CD4-positive, alpha-beta T cell (primary cell): ENCODE measurements at regions not wholly inside any gene's neighbourhood (a gene's known extent, or its start where the extent isn't known, plus 50 kb on each side); places are given as distances from the start of the nearest gene placed in this dataset.

Experiments
- ATAC-seq: fragments of 200-7000 bp; cut with Tn5 transposase; one replicate; pipeline ENCODE4 v1.10.0; 2022; ENCODE audit warnings: mild to moderate bottlenecking; ENCODE audit not compliant: poor library complexity
- CTCF ChIA-PET: fragments of 350-600 bp; sonication (Branson Sonifier 250); formaldehyde crosslinking; loops from one replicate; lab custom pipeline; 2021; ENCODE audit warnings: antibody characterized with exemption, inconsistent platforms; lab: Charles Lee
- POLR2A ChIA-PET: fragments of 350-600 bp; sonication (Branson Sonifier 250); formaldehyde crosslinking; loops from one replicate; lab custom pipeline; 2021; ENCODE audit warnings: antibody characterized with exemption, inconsistent platforms; lab: Charles Lee
- DNase-seq, 14 experiments: peaks; one replicate each; pipeline ENCODE4 v3.0.0-alpha.2; 2013 to 2020; ENCODE audit warnings: mixed read lengths in 2 of 14
- H3K27ac ChIP-seq, 2 donors: one replicate each; pipeline versions ENCODE4 v1.5.1 to v1.7.0; 2013; ENCODE audit warnings: low read length in 2 of 2, low read depth in 1 of 2, mild to moderate bottlenecking in 1 of 2
- H3K27me3 ChIP-seq, 2 experiments: 1 replicate in 1 of 2; 2 replicates in 1 of 2; pipeline versions ENCODE4 v1.6.1 to v1.7.0; 2013; ENCODE audit warnings: low read length in 2 of 2, control low read depth in 1 of 2, mild to moderate bottlenecking in 1 of 2, moderate library complexity in 1 of 2; ENCODE audit not compliant: insufficient read depth in 2 of 2, control insufficient read depth in 1 of 2
- H3K36me3 ChIP-seq: one replicate; pipeline ENCODE4 v1.6.1; 2013; ENCODE audit warnings: low read length, control low read depth; ENCODE audit not compliant: insufficient read depth
- H3K4me1 ChIP-seq: one replicate; pipeline ENCODE4 v1.6.1; 2013; ENCODE audit warnings: low read length, control low read depth; ENCODE audit not compliant: insufficient read depth
- H3K4me3 ChIP-seq: one replicate; pipeline ENCODE4 v1.5.1; 2013; ENCODE audit warnings: mild to moderate bottlenecking, low read length, moderate library complexity
- H3K9me3 ChIP-seq, 2 experiments: 1 replicate in 1 of 2; 2 replicates in 1 of 2; pipeline versions ENCODE4 v1.6.1 to v1.7.0; 2013; ENCODE audit warnings: low read length in 2 of 2, mild to moderate bottlenecking in 2 of 2, control low read depth in 1 of 2, moderate library complexity in 1 of 2; ENCODE audit not compliant: control insufficient read depth in 1 of 2, insufficient read depth in 1 of 2
- H3K27ac Mint-ChIP-seq: one replicate; pipeline ENCODE4 v1.8.0; 2020; ENCODE audit warnings: mixed read lengths
- H3K27me3 Mint-ChIP-seq: one replicate; pipeline ENCODE4 v1.8.0; 2021; ENCODE audit warnings: mixed read lengths
- H3K36me3 Mint-ChIP-seq: one replicate; pipeline ENCODE4 v1.8.0; 2021; ENCODE audit warnings: low read depth, mixed read lengths
- H3K4me1 Mint-ChIP-seq: one replicate; pipeline ENCODE4 v1.8.0; 2021; ENCODE audit warnings: low read depth, mixed read lengths
- H3K4me3 Mint-ChIP-seq: one replicate; pipeline ENCODE4 v1.8.0; 2020; ENCODE audit warnings: mild to moderate bottlenecking, mixed read lengths
- H3K9me3 Mint-ChIP-seq: one replicate; pipeline ENCODE4 v1.8.0; 2020; ENCODE audit warnings: mixed read lengths
- intact Hi-C, 2 experiments: fragments of 100-400 bp; cut with DNase I in 1 of 2; cut with micrococcal nuclease in 1 of 2; formaldehyde crosslinking; loops; one replicate each; pipeline versions ENCODE4 v1.15.1 to v1.9.0; 2023 to 2025; cut with DNase I, micrococcal nuclease
- TF ChIP-seq, protein P1 (sequence below): fragments of 200-600 bp; IDR thresholded peaks from one replicate; pipeline ENCODE4 v1.8.0; 2022; ENCODE audit warnings: antibody characterized with exemption, mild to moderate bottlenecking

DNA sequence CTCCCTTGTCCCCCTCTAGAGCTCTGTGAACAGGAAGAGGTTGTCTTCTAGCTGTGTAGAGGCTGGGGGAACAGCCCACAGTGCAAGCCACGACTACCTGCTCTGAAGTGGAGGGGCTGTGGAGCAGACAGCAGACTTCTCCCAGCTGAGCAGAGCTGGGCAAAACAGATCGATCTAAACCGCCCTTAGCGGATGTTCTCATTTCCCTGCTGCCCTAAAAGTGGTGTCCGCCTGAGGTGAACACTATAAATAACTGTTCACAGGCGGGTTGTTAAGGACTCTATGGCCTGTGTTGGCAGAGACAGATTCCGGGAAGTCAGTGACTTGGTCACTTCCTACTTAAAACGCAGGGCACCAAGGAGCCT is 203.2 kb downstream of the RHOU start:
- no peaks in the 10 kb centered on the region for H3K27me3 ChIP-seq
- intact Hi-C loops = no loop called here
- POLR2A ChIA-PET = interaction anchor here (1.0 to 1.4 kb wide), 3 partner anchors 51 to 192 kb away, joined by 3 to 4 read pairs (median 3); no protein-coding TSS in a partner anchor

DNA sequence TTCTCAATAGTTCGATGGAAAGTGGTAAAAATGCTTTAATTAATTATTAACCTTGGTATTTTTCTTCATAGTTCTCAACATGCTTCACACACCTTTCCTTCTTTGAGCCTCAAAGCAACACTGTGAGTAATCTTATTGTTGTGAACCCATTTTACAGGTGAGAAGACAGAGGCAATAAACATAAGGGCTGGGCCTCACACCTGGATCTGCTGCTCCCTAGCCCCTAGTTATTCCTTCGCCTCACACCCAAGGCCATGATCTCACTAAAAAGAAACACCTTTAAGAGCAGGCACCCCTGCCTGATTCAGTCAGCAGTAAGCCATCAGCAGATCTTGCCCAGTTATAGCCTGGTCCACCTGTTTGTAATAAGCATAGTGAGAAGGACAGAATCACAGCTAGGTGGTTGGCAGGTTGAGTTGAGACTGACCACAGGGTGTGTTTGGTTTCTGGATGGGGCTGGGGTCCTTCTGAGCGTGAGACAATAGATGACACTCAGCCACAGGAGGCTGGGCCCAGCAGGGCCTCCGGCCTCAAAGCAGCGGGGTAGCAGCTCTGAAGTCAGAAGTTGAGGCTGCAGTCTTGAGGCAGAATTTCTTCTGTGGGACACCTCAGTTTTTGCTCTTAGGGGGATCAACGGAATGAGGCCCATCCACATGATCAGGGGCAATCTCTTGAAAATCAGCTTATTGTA is 203.9 kb downstream of the RHOU start:
- DNase-seq = no peak
- Mint-ChIP-seq H3K9me3 (no peaks in the 10 kb centered on the region), H3K27ac (peak overlapping the region; percentile 89), H3K4me3 (peak overlapping the region; percentile 50), H3K4me1 (peaks cover 44% of the 10 kb centered on the region), H3K27me3 (no peaks in the 10 kb centered on the region), H3K36me3 (no peaks in the 10 kb centered on the region)
- TF ChIP-seq, protein P1, sequence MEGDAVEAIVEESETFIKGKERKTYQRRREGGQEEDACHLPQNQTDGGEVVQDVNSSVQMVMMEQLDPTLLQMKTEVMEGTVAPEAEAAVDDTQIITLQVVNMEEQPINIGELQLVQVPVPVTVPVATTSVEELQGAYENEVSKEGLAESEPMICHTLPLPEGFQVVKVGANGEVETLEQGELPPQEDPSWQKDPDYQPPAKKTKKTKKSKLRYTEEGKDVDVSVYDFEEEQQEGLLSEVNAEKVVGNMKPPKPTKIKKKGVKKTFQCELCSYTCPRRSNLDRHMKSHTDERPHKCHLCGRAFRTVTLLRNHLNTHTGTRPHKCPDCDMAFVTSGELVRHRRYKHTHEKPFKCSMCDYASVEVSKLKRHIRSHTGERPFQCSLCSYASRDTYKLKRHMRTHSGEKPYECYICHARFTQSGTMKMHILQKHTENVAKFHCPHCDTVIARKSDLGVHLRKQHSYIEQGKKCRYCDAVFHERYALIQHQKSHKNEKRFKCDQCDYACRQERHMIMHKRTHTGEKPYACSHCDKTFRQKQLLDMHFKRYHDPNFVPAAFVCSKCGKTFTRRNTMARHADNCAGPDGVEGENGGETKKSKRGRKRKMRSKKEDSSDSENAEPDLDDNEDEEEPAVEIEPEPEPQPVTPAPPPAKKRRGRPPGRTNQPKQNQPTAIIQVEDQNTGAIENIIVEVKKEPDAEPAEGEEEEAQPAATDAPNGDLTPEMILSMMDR = no peak
- Histone ChIP-seq H3K27me3 (no peaks in the 10 kb centered on the region), H3K4me3 (no peak overlapping the region), H3K4me1 (peaks cover 38% of the 10 kb centered on the region), H3K27ac (no peak overlapping the region), H3K36me3 (no peaks in the 10 kb centered on the region), H3K9me3 (peaks cover 0 to 5% of the 10 kb centered on the region in 2 experiments)
- ATAC-seq = no peak
- POLR2A ChIA-PET = interaction anchor here (1.0 to 1.4 kb wide), 2 partner anchors 62 to 191 kb away, joined by 3 to 4 read pairs; no protein-coding TSS in a partner anchor
- CTCF ChIA-PET = no interaction called here
- intact Hi-C loops = no loop called here

More for the DNA sequence above, 203.2 kb downstream of the RHOU start:
- Histone ChIP-seq H3K4me3 (no peak overlapping the region), H3K36me3 (no peaks in the 10 kb centered on the region), H3K4me1 (peaks cover 38% of the 10 kb centered on the region), H3K27ac (peak overlapping the region in 1 of 2 donors; percentile 42), H3K9me3 (peaks cover 0 to 5% of the 10 kb centered on the region in 2 experiments)
- ATAC-seq (peak; percentile 93), DNase-seq (peak in 8 of 14 experiments; percentile 7 to 45 (median 38))
- Mint-ChIP-seq H3K9me3 (no peaks in the 10 kb centered on the region), H3K4me1 (peaks cover 44% of the 10 kb centered on the region), H3K36me3 (no peaks in the 10 kb centered on the region), H3K4me3 (peak overlapping the region; percentile 50), H3K27me3 (no peaks in the 10 kb centered on the region), H3K27ac (peak overlapping the region; percentile 89)
- TF ChIP-seq, protein P1 = no peak
- CTCF ChIA-PET = no interaction called here

DNA sequence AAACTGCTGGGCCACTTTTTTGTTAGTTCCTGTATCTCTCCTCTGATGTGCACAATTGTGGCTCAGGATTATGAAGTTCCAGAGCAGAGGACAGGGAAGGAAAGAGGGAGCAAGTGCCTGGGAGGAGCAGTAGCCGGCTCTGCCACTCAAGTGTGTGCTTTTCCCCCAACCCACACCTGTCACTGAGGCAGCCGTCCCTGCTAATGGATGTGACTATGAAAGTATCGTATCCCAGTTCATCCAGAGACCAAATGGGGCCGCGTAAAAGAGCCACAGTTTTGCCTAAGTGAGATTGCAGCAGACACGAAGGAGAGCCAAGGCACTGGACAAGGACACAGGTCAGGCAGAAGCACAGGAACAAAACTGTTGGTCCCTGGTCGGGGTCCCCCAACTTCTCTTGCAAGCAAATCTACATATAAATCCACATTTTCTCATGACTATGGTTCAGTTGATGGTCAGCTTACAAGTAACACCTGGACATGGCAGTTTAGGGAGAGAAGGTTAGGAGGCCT is 204.7 kb downstream of the RHOU start:
- Mint-ChIP-seq H3K4me3 (no peak overlapping the region), H3K27ac (peak overlapping the region; percentile 7), H3K27me3 (no peaks in the 10 kb centered on the region), H3K9me3 (no peaks in the 10 kb centered on the region), H3K36me3 (no peaks in the 10 kb centered on the region), H3K4me1 (peaks cover 44% of the 10 kb centered on the region)
- POLR2A ChIA-PET = no interaction called here
- no peak overlapping the region for H3K4me3 ChIP-seq
- peaks cover 38% of the 10 kb centered on the region for H3K4me1 ChIP-seq
- no peaks in the 10 kb centered on the region for H3K27me3 ChIP-seq
- DNase-seq (no peak), ATAC-seq (no peak)
- CTCF ChIA-PET = no interaction called here
- TF ChIP-seq, protein P1 = no peak
- no peak overlapping the region for H3K27ac ChIP-seq
- no peaks in the 10 kb centered on the region for H3K36me3 ChIP-seq
- peaks cover 0 to 5% of the 10 kb centered on the region in 2 experiments for H3K9me3 ChIP-seq
- intact Hi-C loops = no loop called here
